GM12878 (cell line): ENCODE measurements at regions not wholly inside any gene's neighbourhood (a gene's known extent, or its start where the extent isn't known, plus 50 kb on each side); places are given as distances from the start of the nearest gene placed in this dataset.

ENCODE experiments used
- ATAC-seq: fragments of 200-7000 bp; cut with Tn5 transposase; 3 replicates; pipeline ENCODE4 v1.9.1; 2020; ENCODE audit warnings: mild to moderate bottlenecking, moderate library complexity
- BruUV-seq: library from RNA; stranded (reverse); fragments of 400-500 nt; replicated peaks from 2 replicates; lab custom pipeline; 2021; lab: Mats Ljungman, UMichigan
- CTCF ChIA-PET: fragments of 300-600 bp; sonication (Branson Sonifier 250); formaldehyde crosslinking; extraction: SDS; loops from one replicate; lab custom pipeline; 2021; ENCODE audit warnings: inconsistent platforms; lab: Yijun Ruan, JAX
- POLR2A ChIA-PET: fragments of 350-600 bp; formaldehyde crosslinking; extraction: SDS; loops from one replicate; lab custom pipeline; 2021; ENCODE audit warnings: inconsistent platforms; lab: Charles Lee
- RAD21 ChIA-PET: fragments of 300-600 bp; sonication (Branson Sonifier 250); formaldehyde crosslinking; loops from one replicate; lab custom pipeline; 2023; ENCODE audit warnings: antibody characterized with exemption; ENCODE audit not compliant: unreplicated experiment; lab: Charles Lee
- SMC1A ChIA-PET: fragments of 300-600 bp; sonication (Branson Sonifier 250); formaldehyde crosslinking; loops from one replicate; lab custom pipeline; 2023; ENCODE audit not compliant: unreplicated experiment, uncharacterized antibody; lab: Charles Lee
- DNase-seq: peaks from one replicate; pipeline ENCODE4 v3.0.0-alpha.2; 2011; ENCODE audit warnings: low read depth, low spot score
- FAIRE-seq: peaks from 3 replicates; lab custom pipeline; 2011; peaks lifted over from hg19 to GRCh38; lab: Jason Lieb, UNC
- H2AFZ ChIP-seq: 2 replicates; pipeline ENCODE4 v1.6.0; 2011; ENCODE audit warnings: low read depth, low read length, control low read depth; ENCODE audit not compliant: control insufficient read depth
- H3K27ac ChIP-seq: 2 replicates; pipeline ENCODE4 v1.5.1; 2011; ENCODE audit warnings: control low read depth; ENCODE audit not compliant: control insufficient read depth, insufficient read depth
- H3K27me3 ChIP-seq, 2 experiments: replicated peaks in 1 of 2; 2 replicates each; pipeline versions ENCODE4 v1.6.0 to v1.6.1; 2011; ENCODE audit warnings: low read length in 1 of 2; ENCODE audit not compliant: control insufficient read depth in 2 of 2, insufficient read depth in 2 of 2
- H3K36me3 ChIP-seq, 2 experiments: 2 replicates each; pipeline ENCODE4 v1.5.1; 2011; ENCODE audit warnings: low read length in 1 of 2; ENCODE audit not compliant: control insufficient read depth in 2 of 2, insufficient read depth in 2 of 2
- H3K4me1 ChIP-seq: 2 replicates; pipeline ENCODE4 v1.6.1; 2011; ENCODE audit warnings: mild to moderate bottlenecking, low read length, moderate library complexity, mixed read lengths; ENCODE audit not compliant: control insufficient read depth, insufficient read depth
- H3K4me2 ChIP-seq: 2 replicates; pipeline ENCODE4 v1.6.0; 2011; ENCODE audit warnings: control low read depth; ENCODE audit not compliant: control insufficient read depth, insufficient read depth
- H3K4me3 ChIP-seq: fragments of 200-600 bp; sonication (generic); 2 replicates; pipeline ENCODE4 v1.5.1; 2016
- H3K79me2 ChIP-seq: 2 replicates; pipeline ENCODE4 v1.6.0; 2011; ENCODE audit warnings: low read length; ENCODE audit not compliant: control insufficient read depth, insufficient read depth
- H3K9ac ChIP-seq: 2 replicates; pipeline ENCODE4 v1.8.0; 2011; ENCODE audit warnings: low read length, control low read depth, mixed read lengths; ENCODE audit not compliant: control insufficient read depth, insufficient read depth
- H3K9me3 ChIP-seq: replicated peaks from 3 replicates; pipeline ENCODE4 v1.5.1; 2011; ENCODE audit warnings: mild to moderate bottlenecking, low read length; ENCODE audit not compliant: control insufficient read depth, insufficient read depth
- H4K20me1 ChIP-seq: 2 replicates; pipeline ENCODE4 v1.6.0; 2011; ENCODE audit not compliant: control insufficient read depth, insufficient read depth
- CBFB ChIP-seq: IDR thresholded peaks from 2 replicates; pipeline ENCODE4 v1.6.1; 2016; ENCODE audit warnings: antibody characterized with exemption, low read depth
- CREB1 ChIP-seq: IDR thresholded peaks from 2 replicates; pipeline ENCODE4 v1.6.1; 2012; ENCODE audit warnings: low read depth, mild to moderate bottlenecking, inconsistent platforms
- DPF2 ChIP-seq: fragments of 450-650 bp; IDR thresholded peaks from 2 replicates; pipeline ENCODE4 v1.6.1; 2017; ENCODE audit warnings: mild to moderate bottlenecking
- GATAD2B ChIP-seq: fragments of 450-650 bp; conservative IDR thresholded peaks from 2 replicates; pipeline ENCODE4 v1.6.1; 2017; ENCODE audit warnings: low read depth, mild to moderate bottlenecking, moderate library complexity
- HDGF ChIP-seq: fragments of 450-650 bp; IDR thresholded peaks from 2 replicates; pipeline ENCODE4 v1.6.1; 2016; ENCODE audit warnings: antibody characterized with exemption
- MXI1 ChIP-seq: fragments of 150-350 bp; IDR thresholded peaks from 2 replicates; pipeline ENCODE4 v1.6.1; 2011; ENCODE audit warnings: low read depth, mild to moderate bottlenecking, inconsistent platforms, low read length, improper control_type of control experiment
- NFYB ChIP-seq: IDR thresholded peaks from 2 replicates; pipeline ENCODE4 v1.6.1; 2011; ENCODE audit warnings: low read depth, mild to moderate bottlenecking, low read length, improper control_type of control experiment, moderate library complexity; ENCODE audit not compliant: insufficient read depth
- PML ChIP-seq: IDR thresholded peaks from 2 replicates; pipeline ENCODE4 v1.6.1; 2012; ENCODE audit warnings: low read length, inconsistent platforms
- POLR2A ChIP-seq: IDR thresholded peaks from 2 replicates; pipeline ENCODE4 v1.6.1; 2011; ENCODE audit warnings: low read depth, mild to moderate bottlenecking, low read length
- POU2F2 ChIP-seq: IDR thresholded peaks from 3 replicates; pipeline ENCODE4 v1.6.1; 2011; ENCODE audit warnings: low read depth, mild to moderate bottlenecking, low read length, borderline replicate concordance
- RCOR1 ChIP-seq: conservative IDR thresholded peaks from 2 replicates; pipeline ENCODE4 v1.6.1; 2012; ENCODE audit warnings: low read depth, low read length, improper control_type of control experiment
- TARDBP ChIP-seq: IDR thresholded peaks from 2 replicates; pipeline ENCODE4 v1.6.1; 2016; ENCODE audit warnings: borderline replicate concordance
- in situ Hi-C: fragments of 300-500 bp; cut with MboI; formaldehyde crosslinking; loops from 9 replicates; pipeline ENCODE4 v1.14.3; 2018; ENCODE audit warnings: mixed read lengths
- intact Hi-C: fragments of 100-400 bp; cut with micrococcal nuclease; formaldehyde crosslinking; loops from one replicate; pipeline ENCODE4 v1.14.2; 2022; ENCODE audit not compliant: unreplicated experiment
- TF ChIP-seq, protein P1 (sequence below): IDR thresholded peaks from 2 replicates; pipeline ENCODE4 v1.6.1; 2012; ENCODE audit warnings: mild to moderate bottlenecking, low read depth, low read length
- TF ChIP-seq, protein P2 (sequence below): fragments of 450-650 bp; formaldehyde crosslinking; IDR thresholded peaks from 2 replicates; pipeline ENCODE4 v1.4.0; 2022; ENCODE audit warnings: mild to moderate bottlenecking, moderate library complexity
- TF ChIP-seq, protein P3 (sequence below): IDR thresholded peaks from 2 replicates; pipeline ENCODE4 v1.6.1; 2011; ENCODE audit warnings: mild to moderate bottlenecking, low read depth, low read length, moderate library complexity; ENCODE audit not compliant: insufficient replicate concordance
- TF ChIP-seq, protein P4 (sequence below): fragments of 450-650 bp; IDR thresholded peaks from 2 replicates; pipeline ENCODE4 v1.6.1; 2016; ENCODE audit warnings: mild to moderate bottlenecking
- TF ChIP-seq, protein P5 (sequence below): IDR thresholded peaks from 2 replicates; pipeline ENCODE4 v1.6.1; 2012; ENCODE audit warnings: low read length, inconsistent platforms

DNA sequence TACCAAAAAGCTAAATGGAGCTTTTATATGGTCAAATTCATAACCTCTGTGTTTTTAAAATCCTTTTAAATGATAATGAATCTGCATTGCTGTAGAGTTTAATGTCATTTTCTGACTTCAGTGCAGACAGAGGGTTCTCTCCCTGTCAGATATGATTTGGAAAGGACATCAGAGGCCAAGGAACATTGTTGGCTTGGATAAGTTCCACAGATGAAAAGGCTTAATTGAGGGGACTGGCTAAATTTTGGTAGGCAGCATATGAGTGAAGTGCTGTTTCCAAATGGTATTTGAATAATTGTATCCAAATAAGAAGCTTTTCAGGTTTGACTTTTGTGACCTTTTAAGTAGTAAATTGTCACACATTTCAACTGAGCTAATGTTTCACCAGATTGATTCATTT, 124.6 kb upstream of the KCNH7 start:
- H2AFZ ChIP-seq, result no peak overlapping the region
- no peak for DNase-seq
- no peak overlapping the region for H3K9ac ChIP-seq
- H4K20me1 ChIP-seq, result no peaks in the 10 kb centered on the region
- BruUV-seq, result no TSS peak
- H3K27me3 ChIP-seq, result no peaks in the 10 kb centered on the region
- POLR2A ChIA-PET, result no interaction called here
- H3K27ac ChIP-seq, result no peak overlapping the region
- intact Hi-C loops (no loop called here), in situ Hi-C loops (no loop called here)
- H3K36me3 ChIP-seq, result no peaks in the 10 kb centered on the region
- no peak for FAIRE-seq
- H3K79me2 ChIP-seq, result no peaks in the 10 kb centered on the region
- no peak for ATAC-seq
- CTCF ChIA-PET, result no interaction called here
- no peaks in the 10 kb centered on the region for H3K9me3 ChIP-seq
- SMC1A ChIA-PET, result no interaction called here
- no peak overlapping the region for H3K4me3 ChIP-seq
- H3K4me1 ChIP-seq, result no peaks in the 10 kb centered on the region
- H3K4me2 ChIP-seq, result no peak overlapping the region
- RAD21 ChIA-PET, result no interaction called here
- TF ChIP-seq GATAD2B, result no peak
- TF ChIP-seq MXI1, result no peak
- no peak for TF ChIP-seq CREB1
- TF ChIP-seq NFYB, result no peak
- TF ChIP-seq, protein P1, sequence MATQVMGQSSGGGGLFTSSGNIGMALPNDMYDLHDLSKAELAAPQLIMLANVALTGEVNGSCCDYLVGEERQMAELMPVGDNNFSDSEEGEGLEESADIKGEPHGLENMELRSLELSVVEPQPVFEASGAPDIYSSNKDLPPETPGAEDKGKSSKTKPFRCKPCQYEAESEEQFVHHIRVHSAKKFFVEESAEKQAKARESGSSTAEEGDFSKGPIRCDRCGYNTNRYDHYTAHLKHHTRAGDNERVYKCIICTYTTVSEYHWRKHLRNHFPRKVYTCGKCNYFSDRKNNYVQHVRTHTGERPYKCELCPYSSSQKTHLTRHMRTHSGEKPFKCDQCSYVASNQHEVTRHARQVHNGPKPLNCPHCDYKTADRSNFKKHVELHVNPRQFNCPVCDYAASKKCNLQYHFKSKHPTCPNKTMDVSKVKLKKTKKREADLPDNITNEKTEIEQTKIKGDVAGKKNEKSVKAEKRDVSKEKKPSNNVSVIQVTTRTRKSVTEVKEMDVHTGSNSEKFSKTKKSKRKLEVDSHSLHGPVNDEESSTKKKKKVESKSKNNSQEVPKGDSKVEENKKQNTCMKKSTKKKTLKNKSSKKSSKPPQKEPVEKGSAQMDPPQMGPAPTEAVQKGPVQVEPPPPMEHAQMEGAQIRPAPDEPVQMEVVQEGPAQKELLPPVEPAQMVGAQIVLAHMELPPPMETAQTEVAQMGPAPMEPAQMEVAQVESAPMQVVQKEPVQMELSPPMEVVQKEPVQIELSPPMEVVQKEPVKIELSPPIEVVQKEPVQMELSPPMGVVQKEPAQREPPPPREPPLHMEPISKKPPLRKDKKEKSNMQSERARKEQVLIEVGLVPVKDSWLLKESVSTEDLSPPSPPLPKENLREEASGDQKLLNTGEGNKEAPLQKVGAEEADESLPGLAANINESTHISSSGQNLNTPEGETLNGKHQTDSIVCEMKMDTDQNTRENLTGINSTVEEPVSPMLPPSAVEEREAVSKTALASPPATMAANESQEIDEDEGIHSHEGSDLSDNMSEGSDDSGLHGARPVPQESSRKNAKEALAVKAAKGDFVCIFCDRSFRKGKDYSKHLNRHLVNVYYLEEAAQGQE, result no peak
- TF ChIP-seq POU2F2, result no peak
- TF ChIP-seq CBFB, result no peak
- no peak for TF ChIP-seq DPF2
- TF ChIP-seq, protein P2, sequence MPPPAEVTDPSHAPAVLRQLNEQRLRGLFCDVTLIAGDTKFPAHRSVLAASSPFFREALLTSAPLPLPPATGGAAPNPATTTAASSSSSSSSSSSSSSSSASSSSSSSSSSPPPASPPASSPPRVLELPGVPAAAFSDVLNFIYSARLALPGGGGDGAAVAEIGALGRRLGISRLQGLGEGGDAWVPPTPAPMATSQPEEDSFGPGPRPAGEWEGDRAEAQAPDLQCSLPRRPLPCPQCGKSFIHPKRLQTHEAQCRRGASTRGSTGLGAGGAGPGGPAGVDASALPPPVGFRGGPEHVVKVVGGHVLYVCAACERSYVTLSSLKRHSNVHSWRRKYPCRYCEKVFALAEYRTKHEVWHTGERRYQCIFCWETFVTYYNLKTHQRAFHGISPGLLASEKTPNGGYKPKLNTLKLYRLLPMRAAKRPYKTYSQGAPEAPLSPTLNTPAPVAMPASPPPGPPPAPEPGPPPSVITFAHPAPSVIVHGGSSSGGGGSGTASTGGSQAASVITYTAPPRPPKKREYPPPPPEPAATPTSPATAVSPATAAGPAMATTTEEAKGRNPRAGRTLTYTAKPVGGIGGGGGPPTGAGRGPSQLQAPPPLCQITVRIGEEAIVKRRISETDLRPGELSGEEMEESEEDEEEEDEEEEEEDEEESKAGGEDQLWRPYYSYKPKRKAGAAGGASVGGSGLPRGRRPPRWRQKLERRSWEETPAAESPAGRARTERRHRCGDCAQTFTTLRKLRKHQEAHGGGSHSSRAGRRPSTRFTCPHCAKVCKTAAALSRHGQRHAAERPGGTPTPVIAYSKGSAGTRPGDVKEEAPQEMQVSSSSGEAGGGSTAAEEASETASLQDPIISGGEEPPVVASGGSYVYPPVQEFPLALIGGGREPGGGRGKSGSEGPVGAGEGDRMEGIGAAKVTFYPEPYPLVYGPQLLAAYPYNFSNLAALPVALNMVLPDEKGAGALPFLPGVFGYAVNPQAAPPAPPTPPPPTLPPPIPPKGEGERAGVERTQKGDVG (CRISPR knock-in tag), result no peak
- no peak for TF ChIP-seq TARDBP
- TF ChIP-seq, protein P3, sequence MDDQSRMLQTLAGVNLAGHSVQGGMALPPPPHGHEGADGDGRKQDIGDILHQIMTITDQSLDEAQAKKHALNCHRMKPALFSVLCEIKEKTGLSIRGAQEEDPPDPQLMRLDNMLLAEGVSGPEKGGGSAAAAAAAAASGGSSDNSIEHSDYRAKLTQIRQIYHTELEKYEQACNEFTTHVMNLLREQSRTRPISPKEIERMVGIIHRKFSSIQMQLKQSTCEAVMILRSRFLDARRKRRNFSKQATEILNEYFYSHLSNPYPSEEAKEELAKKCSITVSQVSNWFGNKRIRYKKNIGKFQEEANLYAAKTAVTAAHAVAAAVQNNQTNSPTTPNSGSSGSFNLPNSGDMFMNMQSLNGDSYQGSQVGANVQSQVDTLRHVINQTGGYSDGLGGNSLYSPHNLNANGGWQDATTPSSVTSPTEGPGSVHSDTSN, result no peak
- TF ChIP-seq HDGF, result no peak
- no peak for TF ChIP-seq PML
- TF ChIP-seq, protein P4, sequence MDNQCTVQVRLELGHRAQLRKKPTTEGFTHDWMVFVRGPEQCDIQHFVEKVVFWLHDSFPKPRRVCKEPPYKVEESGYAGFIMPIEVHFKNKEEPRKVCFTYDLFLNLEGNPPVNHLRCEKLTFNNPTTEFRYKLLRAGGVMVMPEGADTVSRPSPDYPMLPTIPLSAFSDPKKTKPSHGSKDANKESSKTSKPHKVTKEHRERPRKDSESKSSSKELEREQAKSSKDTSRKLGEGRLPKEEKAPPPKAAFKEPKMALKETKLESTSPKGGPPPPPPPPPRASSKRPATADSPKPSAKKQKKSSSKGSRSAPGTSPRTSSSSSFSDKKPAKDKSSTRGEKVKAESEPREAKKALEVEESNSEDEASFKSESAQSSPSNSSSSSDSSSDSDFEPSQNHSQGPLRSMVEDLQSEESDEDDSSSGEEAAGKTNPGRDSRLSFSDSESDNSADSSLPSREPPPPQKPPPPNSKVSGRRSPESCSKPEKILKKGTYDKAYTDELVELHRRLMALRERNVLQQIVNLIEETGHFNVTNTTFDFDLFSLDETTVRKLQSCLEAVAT, result no peak
- no peak for TF ChIP-seq POLR2A
- TF ChIP-seq, protein P5, sequence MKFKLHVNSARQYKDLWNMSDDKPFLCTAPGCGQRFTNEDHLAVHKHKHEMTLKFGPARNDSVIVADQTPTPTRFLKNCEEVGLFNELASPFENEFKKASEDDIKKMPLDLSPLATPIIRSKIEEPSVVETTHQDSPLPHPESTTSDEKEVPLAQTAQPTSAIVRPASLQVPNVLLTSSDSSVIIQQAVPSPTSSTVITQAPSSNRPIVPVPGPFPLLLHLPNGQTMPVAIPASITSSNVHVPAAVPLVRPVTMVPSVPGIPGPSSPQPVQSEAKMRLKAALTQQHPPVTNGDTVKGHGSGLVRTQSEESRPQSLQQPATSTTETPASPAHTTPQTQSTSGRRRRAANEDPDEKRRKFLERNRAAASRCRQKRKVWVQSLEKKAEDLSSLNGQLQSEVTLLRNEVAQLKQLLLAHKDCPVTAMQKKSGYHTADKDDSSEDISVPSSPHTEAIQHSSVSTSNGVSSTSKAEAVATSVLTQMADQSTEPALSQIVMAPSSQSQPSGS, result no peak
- TF ChIP-seq RCOR1, result no peak
